Tibial nerve (tissue), 4 donors: ENCODE measurements at regions not wholly inside any gene's neighbourhood (a gene's known extent, or its start where the extent isn't known, plus 50 kb on each side); places are given as distances from the start of the nearest gene placed in this dataset.
"Not testable (repeated sequence)": the region's sequence is repeated elsewhere in the genome, so short reads cannot be mapped to it uniquely, and the experiment has no call there.

ENCODE experiments used
- DNase-seq, 2 donors: peaks; one replicate each; pipeline ENCODE4 v3.0.0-alpha.2; 2019; ENCODE audit warnings: low spot score in 2 of 2
- H3K27ac ChIP-seq, 4 donors: fragments of 200-600 bp; sonication (generic) in 3 of 4; one replicate each; pipeline ENCODE4 v1.5.1; 2017 to 2019; ENCODE audit warnings: mild to moderate bottlenecking in 1 of 4
- H3K27me3 ChIP-seq, 2 donors: fragments of 200-600 bp; sonication (generic) in 1 of 2; one replicate each; pipeline versions ENCODE4 v1.5.1 to v1.6.0; 2017 to 2019
- H3K36me3 ChIP-seq, 3 donors: fragments of 200-600 bp; sonication (generic); one replicate each; pipeline ENCODE4 v1.5.1; 2018 to 2019
- H3K4me1 ChIP-seq, 4 donors: fragments of 200-600 bp; sonication (generic) in 3 of 4; one replicate each; pipeline ENCODE4 v1.5.1; 2017 to 2019
- H3K4me3 ChIP-seq, 4 donors: fragments of 200-600 bp; sonication (generic) in 3 of 4; one replicate each; pipeline ENCODE4 v1.5.1; 2017 to 2019; ENCODE audit warnings: mild to moderate bottlenecking in 1 of 4, moderate library complexity in 1 of 4
- H3K9me3 ChIP-seq, 4 donors: fragments of 200-600 bp; sonication (generic) in 3 of 4; one replicate each; pipeline ENCODE4 v1.5.1; 2017 to 2019
- CTCF ChIP-seq, 5 experiments: fragments of 200-600 bp in 3 of 5; fragments of 450-650 bp in 2 of 5; sonication (generic) in 3 of 5; IDR thresholded peaks; one replicate each; pipeline ENCODE4 v1.5.1; 2016 to 2019; ENCODE audit warnings: antibody characterized with exemption in 5 of 5, mild to moderate bottlenecking in 3 of 5, moderate library complexity in 2 of 5
- EP300 ChIP-seq, 2 donors: sonication (generic); formaldehyde crosslinking; IDR thresholded peaks; one replicate each; pipeline ENCODE4 v1.6.1; 2017; ENCODE audit warnings: antibody characterized with exemption in 2 of 2, mild to moderate bottlenecking in 1 of 2
- POLR2A ChIP-seq, 2 donors: fragments of 450-650 bp; IDR thresholded peaks; one replicate each; pipeline ENCODE4 v1.6.1; 2017; ENCODE audit warnings: antibody characterized with exemption in 2 of 2, mild to moderate bottlenecking in 2 of 2, moderate library complexity in 2 of 2
- WGBS, 2 donors: methylation state at CpG; one replicate each; pipeline ENCODE4 v1.1.5; 2018; 5-methylcytosine and 5-hydroxymethylcytosine counted together

DNA sequence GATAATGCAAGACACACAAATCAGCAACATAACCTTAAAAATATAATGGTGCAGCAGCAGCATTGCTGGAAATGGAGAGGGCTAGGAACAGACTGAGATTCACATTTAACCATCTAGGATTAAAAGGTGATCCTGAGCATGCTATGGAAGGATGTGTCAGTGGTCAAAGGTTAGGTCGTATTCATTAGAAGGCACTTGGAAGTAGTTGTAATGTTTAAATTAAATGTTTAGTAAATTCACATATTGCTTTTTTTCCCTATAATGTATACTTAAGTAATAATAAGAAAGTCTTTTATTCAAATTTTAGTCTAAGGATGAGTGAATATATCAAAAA lies 368.6 kb upstream of the PDE3A start:
- Histone ChIP-seq H3K27ac (no peak overlapping the region), H3K27me3 (no peaks in the 10 kb centered on the region), H3K4me3 (no peak overlapping the region), H3K9me3 (no peaks in the 10 kb centered on the region), H3K36me3 (no peaks in the 10 kb centered on the region), H3K4me1 (no peaks in the 10 kb centered on the region)
- WGBS, 2 donors, result 73 to 75% methylated on average over 1 of the region's 1 CpG
- TF ChIP-seq CTCF (IDR thresholded peaks at IDR 0.05), result no peak
- TF ChIP-seq EP300 (IDR thresholded peaks at IDR 0.05), result no peak
- TF ChIP-seq POLR2A (IDR thresholded peaks at IDR 0.05), result no peak
- DNase-seq, result no peak

- 40 to 44% methylated on average over 4 of the region's 4 CpGs for WGBS, 2 donors
- H3K36me3 ChIP-seq, result no peaks in the 10 kb centered on the region
- no peaks in the 10 kb centered on the region for H3K9me3 ChIP-seq
- H3K4me1 ChIP-seq, result no peaks in the 10 kb centered on the region
- TF ChIP-seq EP300 (IDR thresholded peaks at IDR 0.05) (no peak), CTCF (IDR thresholded peaks at IDR 0.05) (no peak), POLR2A (IDR thresholded peaks at IDR 0.05) (no peak)
- no peak overlapping the region for H3K4me3 ChIP-seq
- H3K27me3 ChIP-seq, result no peaks in the 10 kb centered on the region
- no peak for DNase-seq
- no peak overlapping the region for H3K27ac ChIP-seq
Measured at GRCh38 chr12:20000229-20000849, 368.0 kb upstream of the PDE3A start.

GRCh38 chr12:20003252-20003651 lies 365.1 kb upstream of the PDE3A start:
- Histone ChIP-seq H3K27ac (no peak overlapping the region), H3K4me1 (no peaks in the 10 kb centered on the region), H3K4me3 (no peak overlapping the region), H3K27me3 (no peaks in the 10 kb centered on the region), H3K36me3 (no peaks in the 10 kb centered on the region), H3K9me3 (no peaks in the 10 kb centered on the region)
- TF ChIP-seq CTCF (IDR thresholded peaks at IDR 0.05) (no peak), POLR2A (IDR thresholded peaks at IDR 0.05) (no peak), EP300 (IDR thresholded peaks at IDR 0.05) (no peak)
- WGBS, 2 donors, result 83 to 94% methylated on average over 2 of the region's 2 CpGs
- no peak for DNase-seq

GRCh38 chr12:20004952-20005351 lies 363.4 kb upstream of the PDE3A start:
- H3K4me1 ChIP-seq, result no peaks in the 10 kb centered on the region
- H3K4me3 ChIP-seq, result no peak overlapping the region
- no peaks in the 10 kb centered on the region for H3K27me3 ChIP-seq
- no peaks in the 10 kb centered on the region for H3K36me3 ChIP-seq
- DNase-seq, result no peak
- no peak overlapping the region for H3K27ac ChIP-seq
- TF ChIP-seq EP300 (IDR thresholded peaks at IDR 0.05) (no peak), POLR2A (IDR thresholded peaks at IDR 0.05) (no peak), CTCF (IDR thresholded peaks at IDR 0.05) (no peak)
- WGBS, 2 donors, result 53 to 73% methylated on average over 2 of the region's 2 CpGs
- H3K9me3 ChIP-seq, result no peaks in the 10 kb centered on the region

- Histone ChIP-seq H3K27ac (no peak overlapping the region), H3K36me3 (no peaks in the 10 kb centered on the region), H3K4me3 (no peak overlapping the region), H3K4me1 (peaks cover 0 to 5% (median 0%) of the 10 kb centered on the region in 4 donors), H3K9me3 (no peaks in the 10 kb centered on the region), H3K27me3 (no peaks in the 10 kb centered on the region)
- TF ChIP-seq POLR2A (IDR thresholded peaks at IDR 0.05), result no peak
- no peak for TF ChIP-seq CTCF (IDR thresholded peaks at IDR 0.05)
- no peak for TF ChIP-seq EP300 (IDR thresholded peaks at IDR 0.05)
- no peak for DNase-seq
- 79% methylated on average over 8 of the region's 8 CpGs for WGBS, 2 donors
Measured at GRCh38 chr12:20006871-20007730, 361.2 kb upstream of the PDE3A start.

DNA sequence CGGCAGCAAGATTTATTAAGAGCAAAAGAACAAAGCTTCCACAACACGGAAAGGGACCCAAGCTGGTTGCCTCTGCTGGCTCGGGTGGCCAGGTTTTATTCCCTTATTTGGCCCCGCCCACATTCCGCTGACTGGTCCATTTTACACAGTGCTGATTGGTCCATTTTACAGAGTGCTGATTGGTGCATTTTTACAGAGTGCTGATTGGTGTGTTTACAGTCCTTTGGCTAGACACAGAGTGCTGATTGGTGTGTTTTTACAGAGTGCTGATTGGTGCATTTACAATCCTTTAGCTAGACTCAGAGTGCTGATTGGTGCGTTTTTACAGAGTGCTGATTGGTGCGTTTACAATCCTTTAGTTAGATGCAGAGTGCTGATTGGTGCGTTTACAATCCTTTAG lies 358.4 kb upstream of the PDE3A start:
- not testable (repeated sequence) for DNase-seq, H3K27ac ChIP-seq, H3K4me1 ChIP-seq, H3K4me3 ChIP-seq, H3K36me3 ChIP-seq, H3K9me3 ChIP-seq, H3K27me3 ChIP-seq
- 94 to 96% methylated on average over 8 of the region's 8 CpGs for whole genome bisulfite sequencing, 2 donors
